GM12892 (cell line): ENCODE measurements at regions not wholly inside any gene's neighbourhood (a gene's known extent, or its start where the extent isn't known, plus 50 kb on each side); places are given as distances from the start of the nearest gene placed in this dataset.

Source experiments
- POLR2A ChIP-seq: IDR thresholded peaks from 2 replicates; pipeline ENCODE4 v1.6.1; 2011; ENCODE audit warnings: low read depth, low read length, control low read depth
- POLR2AphosphoS5 ChIP-seq: IDR thresholded peaks from 2 replicates; pipeline ENCODE4 v1.6.1; 2011; ENCODE audit warnings: low read depth, low read length, control low read depth

GRCh38 chr2:9083287-9083686, 79.8 kb upstream of the MBOAT2 start:
- TF ChIP-seq POLR2AphosphoS5 (no peak), POLR2A (no peak)
